ENCODE measurements at regions not wholly inside any gene's neighbourhood (a gene's known extent, or its start where the extent isn't known, plus 50 kb on each side); places are given as distances from the start of the nearest gene placed in this dataset.

- intact Hi-C loops (cut with DNase I, micrococcal nuclease), result no loop called here
- Histone ChIP-seq H3K9me3 (no peaks in the 10 kb centered on the region), H3K4me3 (no peak overlapping the region), H3K4me1 (ENCODE audit: low read depth) (no peaks in the 10 kb centered on the region), H3K36me3 (ENCODE audit: low read depth) (no peaks in the 10 kb centered on the region)
- ATAC-seq (no peak), DNase-seq (no peak)
- TF ChIP-seq, protein P1, sequence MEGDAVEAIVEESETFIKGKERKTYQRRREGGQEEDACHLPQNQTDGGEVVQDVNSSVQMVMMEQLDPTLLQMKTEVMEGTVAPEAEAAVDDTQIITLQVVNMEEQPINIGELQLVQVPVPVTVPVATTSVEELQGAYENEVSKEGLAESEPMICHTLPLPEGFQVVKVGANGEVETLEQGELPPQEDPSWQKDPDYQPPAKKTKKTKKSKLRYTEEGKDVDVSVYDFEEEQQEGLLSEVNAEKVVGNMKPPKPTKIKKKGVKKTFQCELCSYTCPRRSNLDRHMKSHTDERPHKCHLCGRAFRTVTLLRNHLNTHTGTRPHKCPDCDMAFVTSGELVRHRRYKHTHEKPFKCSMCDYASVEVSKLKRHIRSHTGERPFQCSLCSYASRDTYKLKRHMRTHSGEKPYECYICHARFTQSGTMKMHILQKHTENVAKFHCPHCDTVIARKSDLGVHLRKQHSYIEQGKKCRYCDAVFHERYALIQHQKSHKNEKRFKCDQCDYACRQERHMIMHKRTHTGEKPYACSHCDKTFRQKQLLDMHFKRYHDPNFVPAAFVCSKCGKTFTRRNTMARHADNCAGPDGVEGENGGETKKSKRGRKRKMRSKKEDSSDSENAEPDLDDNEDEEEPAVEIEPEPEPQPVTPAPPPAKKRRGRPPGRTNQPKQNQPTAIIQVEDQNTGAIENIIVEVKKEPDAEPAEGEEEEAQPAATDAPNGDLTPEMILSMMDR (IDR thresholded peaks at IDR 0.05), result no peak
Observed at GRCh38 chr16:26365161-26365940, 673.6 kb downstream of the HS3ST4 start.

DNA sequence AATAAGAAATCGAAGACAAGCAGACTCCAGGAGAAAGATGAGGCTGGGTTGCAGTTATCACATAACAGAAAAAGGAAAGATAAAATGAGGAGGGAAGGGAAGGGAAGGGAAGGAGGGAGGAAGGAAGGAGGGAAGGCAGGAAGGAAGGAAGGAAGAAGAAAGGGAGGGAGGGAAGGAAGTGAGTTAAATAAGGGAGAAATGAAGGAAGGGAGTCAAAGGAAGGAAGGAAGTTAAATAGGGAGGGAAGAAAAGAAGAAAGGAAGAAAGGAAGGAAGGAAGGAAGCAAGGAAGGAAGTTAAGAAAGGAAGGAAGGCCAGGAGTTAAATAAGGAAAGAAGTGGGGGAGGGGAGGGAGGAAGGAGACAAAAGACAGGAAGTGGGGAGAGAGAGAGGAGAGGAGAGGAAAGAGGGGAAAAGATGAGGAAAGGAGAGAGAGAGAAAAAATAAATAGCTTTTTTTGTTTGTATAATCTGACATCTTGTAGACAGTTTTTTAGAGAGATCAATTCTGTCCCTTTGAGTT lies 679.6 kb downstream of the HS3ST4 start:
- ATAC-seq, result no peak
- TF ChIP-seq, protein P1 (IDR thresholded peaks at IDR 0.05), result no peak

GRCh38 chr16:26374279-26374925 lies 682.6 kb downstream of the HS3ST4 start:
- TF ChIP-seq, protein P1 (IDR thresholded peaks at IDR 0.05), result no peak
- intact Hi-C loops (cut with DNase I, micrococcal nuclease), result no loop called here
- ATAC-seq, result no peak

More for the DNA sequence above, 679.6 kb downstream of the HS3ST4 start:
- Histone ChIP-seq H3K4me1 (ENCODE audit: low read depth) (no peaks in the 10 kb centered on the region), H3K4me3 (no peak overlapping the region), H3K36me3 (ENCODE audit: low read depth) (no peaks in the 10 kb centered on the region), H3K9me3 (peaks cover 11% of the 10 kb centered on the region)
- no peak for DNase-seq
- intact Hi-C loops (cut with DNase I, micrococcal nuclease), result no loop called here

GRCh38 chr16:26382586-26382985 lies 684.1 kb upstream of the C16orf82 start:
- Histone ChIP-seq H3K36me3 (ENCODE audit: low read depth) (no peaks in the 10 kb centered on the region), H3K9me3 (no peaks in the 10 kb centered on the region), H3K4me3 (no peak overlapping the region), H3K4me1 (ENCODE audit: low read depth) (no peaks in the 10 kb centered on the region)
- ATAC-seq (no peak), DNase-seq (no peak)
- intact Hi-C loops (cut with DNase I, micrococcal nuclease), result no loop called here
- TF ChIP-seq, protein P1 (IDR thresholded peaks at IDR 0.05), result no peak

More at GRCh38 chr16:26374279-26374925, 682.6 kb downstream of the HS3ST4 start:
- H3K4me1 ChIP-seq (ENCODE audit: low read depth), result no peaks in the 10 kb centered on the region
- DNase-seq, result no peak
- peaks cover 11% of the 10 kb centered on the region for H3K9me3 ChIP-seq
- H3K4me3 ChIP-seq, result no peak overlapping the region
- no peaks in the 10 kb centered on the region for H3K36me3 ChIP-seq (ENCODE audit: low read depth)

GRCh38 chr16:26386096-26386495 lies 680.6 kb upstream of the C16orf82 start:
- Histone ChIP-seq H3K36me3 (ENCODE audit: low read depth) (no peaks in the 10 kb centered on the region), H3K9me3 (no peaks in the 10 kb centered on the region), H3K4me1 (ENCODE audit: low read depth) (no peaks in the 10 kb centered on the region), H3K4me3 (no peak overlapping the region)
- DNase-seq, result no peak
- intact Hi-C loops (cut with DNase I, micrococcal nuclease), result no loop called here
- no peak for ATAC-seq
- TF ChIP-seq, protein P1 (IDR thresholded peaks at IDR 0.05), result no peak
